HG03342 (cell line): ENCODE measurements at regions not wholly inside any gene's neighbourhood (a gene's known extent, or its start where the extent isn't known, plus 50 kb on each side); places are given as distances from the start of the nearest gene placed in this dataset.
A peak's percentile ranks its signal among the peaks of the same experiment; 100 is the strongest.

ENCODE experiments used
- ATAC-seq: cut with Tn5 transposase; IDR thresholded peaks from one replicate; pipeline ENCODE4 v1.9.1; 2021; ENCODE audit warnings: mild to moderate bottlenecking, moderate library complexity; ENCODE audit not compliant: unreplicated experiment

DNA sequence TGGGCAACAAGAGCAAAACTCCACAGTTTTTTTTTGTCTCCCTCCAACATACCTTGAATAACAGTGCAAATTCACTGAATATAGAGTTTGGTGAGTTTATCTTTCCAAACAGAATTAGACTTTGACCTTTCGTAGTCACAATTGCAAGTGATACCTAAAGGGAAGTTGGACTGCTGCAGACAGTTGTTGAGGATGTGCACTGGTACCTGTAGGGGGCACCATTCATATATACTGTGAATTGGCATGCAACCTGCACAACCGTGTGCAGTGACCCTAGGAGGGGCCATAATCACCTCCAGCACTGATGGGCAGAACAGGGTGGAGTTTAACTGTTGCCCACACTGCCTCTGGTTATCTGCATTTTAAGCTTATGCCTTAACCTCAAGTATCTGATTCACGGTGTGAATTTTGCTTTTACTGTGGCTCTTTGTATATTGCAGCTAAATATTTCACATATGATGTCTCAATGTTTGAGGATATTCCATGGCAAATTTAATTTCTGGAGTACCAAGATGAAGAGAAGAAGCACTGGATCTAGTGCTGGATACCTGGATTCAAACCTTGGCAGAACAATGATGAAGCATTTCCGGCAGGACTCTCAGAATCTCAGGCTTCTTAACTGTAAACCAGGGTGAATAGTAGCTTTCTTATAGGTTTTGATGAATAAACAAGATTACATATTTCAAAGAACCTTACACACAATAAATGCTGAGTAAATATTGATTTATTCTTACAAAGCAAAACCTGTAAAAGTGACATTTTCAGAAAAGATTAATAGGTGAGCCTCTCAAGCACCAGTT is 144.3 kb downstream of the ACTBL2 start:
- ATAC-seq = no peak

DNA sequence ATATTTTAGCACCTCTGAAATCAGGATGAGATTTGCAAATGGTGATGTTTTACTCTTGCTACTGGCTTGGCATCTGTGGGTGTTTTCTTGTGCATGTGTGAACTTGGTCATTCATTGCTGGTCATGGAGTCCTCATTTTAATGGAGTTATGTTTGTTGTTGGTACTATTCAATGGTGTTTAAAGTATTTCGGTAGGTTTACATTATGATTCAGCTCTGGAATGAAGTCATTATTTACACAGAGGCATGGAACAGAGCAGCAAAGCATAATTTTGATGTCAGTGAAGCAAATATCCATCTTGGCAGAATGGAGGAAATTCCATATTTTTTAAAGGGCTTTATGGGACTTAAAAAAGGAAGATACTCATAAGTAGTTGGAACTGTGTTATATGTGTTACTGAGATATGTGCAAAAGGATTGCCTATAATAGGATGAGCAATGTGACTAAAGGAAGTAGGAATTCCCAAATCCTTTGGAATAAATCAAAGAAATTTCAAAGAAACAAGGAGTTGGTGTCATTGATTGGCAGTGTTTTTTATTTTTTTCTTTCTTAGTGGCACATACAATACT is 147.4 kb downstream of the ACTBL2 start:
- ATAC-seq = no peak

DNA sequence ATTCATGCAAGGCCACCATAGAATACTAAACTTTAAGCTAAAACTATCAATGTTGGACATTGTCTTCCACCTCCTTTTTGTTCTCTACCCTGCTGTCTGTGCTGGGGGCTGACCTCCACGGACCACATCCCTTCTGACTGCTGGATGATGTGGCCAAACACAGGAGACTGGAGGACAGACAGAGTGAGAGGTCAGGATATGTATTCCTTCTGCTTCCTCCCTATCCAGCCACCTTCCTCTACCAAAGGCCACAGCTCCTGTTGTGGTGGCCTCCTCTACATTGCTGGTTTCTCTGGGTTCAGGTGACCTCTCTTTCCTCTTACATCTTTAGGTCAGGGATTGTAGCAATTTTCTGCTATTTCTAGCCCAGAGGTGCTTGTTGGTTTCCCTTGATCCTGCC is 148.1 kb downstream of the ACTBL2 start:
- ATAC-seq = no peak

DNA sequence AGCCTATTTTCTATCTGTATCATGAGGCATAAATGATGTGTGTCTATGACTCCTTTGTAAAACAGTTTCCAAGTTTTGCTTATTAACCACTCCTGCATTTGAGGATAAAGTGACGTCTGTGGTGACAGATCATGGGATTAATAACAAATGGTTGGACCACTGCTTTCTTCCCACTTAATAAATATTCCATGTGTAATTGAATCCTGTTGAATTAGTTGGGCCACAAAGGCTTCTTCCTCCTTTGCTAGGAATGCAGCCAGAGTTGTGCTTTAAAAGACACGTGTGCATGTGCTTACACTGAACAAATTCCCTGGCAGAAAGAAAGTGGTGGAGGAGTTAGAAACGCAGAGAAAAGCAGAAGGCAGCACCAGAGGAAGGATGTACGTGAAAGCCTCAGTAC is 150.2 kb downstream of the ACTBL2 start:
- ATAC-seq = no peak

DNA sequence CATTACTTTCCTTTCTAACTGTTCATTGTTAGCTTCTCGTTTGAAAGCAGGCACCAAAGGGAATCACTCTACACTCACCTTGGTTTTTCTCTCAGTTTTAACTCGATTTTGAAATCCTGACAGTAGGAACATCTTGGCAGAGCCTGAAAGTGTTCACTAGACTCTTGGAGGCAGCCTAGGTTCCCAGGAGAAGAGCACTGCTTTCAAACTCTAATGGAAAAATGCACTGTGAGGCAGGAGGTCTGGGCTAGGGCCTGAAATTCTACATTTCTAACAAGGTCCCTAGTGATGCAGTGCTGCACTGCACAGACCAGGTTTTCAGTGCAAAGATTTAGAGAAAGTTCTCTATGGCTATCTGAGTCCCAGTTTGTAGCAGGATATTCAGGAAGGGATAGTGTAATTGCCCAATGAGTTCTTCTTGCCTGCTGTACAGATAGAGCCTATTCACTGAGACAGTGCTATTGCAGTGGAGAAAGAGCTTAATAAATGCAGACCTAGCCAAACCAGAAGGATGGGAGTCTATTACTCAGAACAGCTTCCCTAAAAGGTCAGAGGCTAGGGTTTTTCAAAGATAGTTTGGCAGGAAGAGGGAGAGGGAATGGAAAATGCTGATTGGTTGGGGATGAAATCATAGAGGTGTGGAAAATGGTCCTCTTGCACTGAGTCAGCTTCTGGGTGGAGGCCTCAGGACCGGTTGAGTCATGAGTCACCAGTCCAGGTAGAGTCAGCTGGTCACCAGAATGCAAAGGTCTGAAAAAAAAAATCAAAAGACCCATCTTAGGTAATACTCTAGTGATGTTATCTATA is 153.9 kb downstream of the GPBP1 start:
- ATAC-seq = no peak

DNA sequence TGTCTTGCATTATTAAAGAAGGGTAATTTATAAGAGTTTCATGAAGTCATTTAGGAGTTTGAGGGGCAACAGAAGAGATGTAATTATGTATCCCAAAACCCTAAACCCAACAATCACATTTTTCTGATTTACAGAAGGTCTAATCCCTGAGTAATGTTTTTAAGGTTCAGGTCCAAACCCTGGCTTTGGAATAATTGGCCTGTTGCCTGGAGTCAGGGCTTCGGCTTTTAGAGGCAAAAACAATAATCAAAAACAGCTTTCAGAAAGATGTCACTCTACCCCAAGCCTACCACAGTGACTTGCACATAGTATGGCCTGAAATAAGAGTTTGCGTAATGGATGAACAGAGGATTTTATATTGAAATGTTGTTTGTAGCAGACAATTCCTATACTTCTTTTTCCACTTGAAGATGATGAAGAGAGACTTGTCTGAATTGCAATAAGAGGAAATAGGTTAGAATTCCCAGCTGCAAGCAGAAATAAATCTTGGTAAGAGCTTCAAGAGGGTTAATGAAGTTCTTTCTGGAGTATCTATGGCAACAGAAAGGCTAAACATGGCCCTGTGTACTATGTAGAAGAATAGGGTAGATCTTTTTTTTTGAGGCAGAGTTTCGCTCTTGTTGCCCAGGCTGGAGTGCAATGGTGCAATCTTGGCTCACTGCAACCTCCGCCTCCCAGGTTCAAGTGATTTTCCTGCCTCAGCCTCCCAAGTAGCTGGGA is 152.0 kb downstream of the GPBP1 start:
- no peak for ATAC-seq

DNA sequence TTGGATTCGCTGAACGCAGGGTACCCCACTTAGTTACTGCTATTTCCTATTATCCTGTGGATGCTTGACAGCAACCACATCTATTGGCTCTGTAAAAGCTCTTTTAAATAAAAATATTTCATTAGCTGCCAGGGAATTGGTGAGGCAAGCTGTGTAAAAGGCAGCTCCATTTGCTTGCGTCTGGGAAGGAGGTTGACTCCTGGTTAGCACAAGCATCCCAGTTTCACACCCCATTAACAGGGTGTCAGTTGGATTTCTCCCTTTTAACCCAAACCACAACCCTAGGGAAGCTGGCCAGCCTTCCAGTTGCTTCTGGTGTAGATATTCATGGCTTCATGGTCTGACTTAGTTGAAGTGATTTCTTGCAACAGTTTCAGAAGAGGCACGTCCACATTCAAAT is 151.0 kb downstream of the GPBP1 start:
- no peak for ATAC-seq

DNA sequence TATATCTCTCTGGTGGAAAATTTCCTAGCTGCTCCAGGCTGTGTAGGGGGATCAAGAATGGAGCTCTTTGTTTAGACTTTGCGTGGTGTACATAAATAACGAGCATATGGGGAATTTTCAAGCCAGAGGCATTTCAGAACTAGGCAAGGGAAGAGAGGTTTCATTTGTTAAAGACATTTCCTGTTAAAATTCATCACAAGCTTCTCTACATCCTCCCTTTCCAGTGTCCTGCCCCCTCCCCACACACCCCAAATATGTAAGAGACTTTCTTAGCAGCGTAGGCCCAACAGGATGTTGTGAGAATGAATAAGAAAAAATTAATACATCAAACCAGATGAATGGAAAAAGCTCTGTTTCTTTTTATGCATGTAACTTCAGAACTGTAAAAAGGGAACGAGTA is 150.3 kb downstream of the GPBP1 start:
- ATAC-seq = no peak

DNA sequence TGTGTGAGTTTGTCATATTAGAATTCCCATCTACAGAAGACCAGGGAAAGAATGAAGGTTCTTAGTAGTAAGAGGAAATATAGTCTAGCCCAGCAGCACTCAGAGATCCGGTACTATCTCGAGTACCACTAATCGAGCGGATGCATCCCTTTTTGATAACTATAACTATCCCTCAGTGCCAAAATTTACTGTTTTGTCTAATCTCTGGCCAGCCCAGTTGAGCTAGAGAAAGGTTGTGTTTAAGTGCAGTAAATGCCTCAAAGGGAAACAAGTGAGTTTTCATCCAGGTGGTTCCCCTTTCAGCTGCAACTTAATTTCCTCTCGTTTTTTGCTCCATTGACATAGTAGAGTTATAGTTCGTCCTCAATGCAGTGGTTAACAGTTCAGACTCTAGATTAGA is 146.7 kb downstream of the GPBP1 start:
- ATAC-seq = no peak

DNA sequence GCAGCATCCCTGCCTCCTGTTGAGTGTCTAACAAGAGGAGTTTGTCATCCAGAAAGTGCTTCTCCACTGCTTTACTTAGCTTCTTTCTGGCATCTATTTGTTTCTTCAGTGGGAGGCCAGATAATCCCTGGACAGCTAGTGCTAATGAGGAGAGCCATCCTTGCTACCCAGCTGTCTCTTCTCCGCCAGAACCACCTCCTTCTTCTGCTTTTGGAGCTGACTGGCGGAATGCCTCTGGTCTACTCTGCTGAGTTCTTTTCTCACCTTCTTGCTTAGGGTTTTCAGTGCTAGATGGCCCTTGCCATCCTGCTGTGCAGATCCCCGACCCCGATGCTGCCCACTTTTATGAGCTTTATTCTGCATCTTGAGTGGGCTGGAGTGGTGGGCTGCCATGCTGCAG is 145.8 kb downstream of the GPBP1 start:
- no peak for ATAC-seq

DNA sequence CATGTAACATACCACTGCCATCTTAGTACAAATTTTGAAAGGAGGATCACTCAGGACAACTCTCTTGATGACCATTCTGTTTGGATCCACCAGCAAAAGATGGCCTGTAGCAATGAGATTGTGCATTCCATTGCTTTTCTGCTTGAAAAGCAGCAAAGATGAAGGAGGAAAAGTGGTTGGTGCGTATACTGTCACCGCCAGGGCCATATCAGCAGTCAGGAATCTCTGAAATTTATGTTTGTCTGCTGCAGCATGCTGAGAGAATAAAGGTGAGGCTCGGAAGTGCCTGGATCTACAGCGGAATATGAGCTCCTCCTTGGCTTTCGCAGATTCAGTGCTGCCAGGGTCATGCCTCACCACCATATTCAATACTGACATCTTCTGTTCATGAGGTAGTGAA is 144.4 kb downstream of the GPBP1 start:
- no peak for ATAC-seq

DNA sequence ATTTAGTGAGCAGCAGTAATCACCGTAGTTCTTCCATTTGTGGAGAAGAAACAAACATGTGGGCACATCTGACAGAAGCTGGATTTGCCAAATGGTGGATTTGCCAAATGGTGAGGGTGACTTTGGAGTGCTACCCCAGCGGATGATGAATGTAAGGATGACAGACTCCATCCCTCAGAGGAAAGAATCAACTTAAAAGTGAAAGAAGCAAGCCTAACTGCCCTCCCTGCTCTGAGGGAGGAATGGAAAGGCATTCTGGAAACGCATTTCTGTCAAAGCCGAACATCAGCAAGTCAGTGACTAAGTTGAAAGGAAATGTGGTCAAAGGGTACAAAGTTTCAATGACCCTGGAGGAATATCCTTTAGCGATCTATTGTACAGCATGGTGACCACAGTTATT is 143.5 kb downstream of the GPBP1 start:
- ATAC-seq = no peak

DNA sequence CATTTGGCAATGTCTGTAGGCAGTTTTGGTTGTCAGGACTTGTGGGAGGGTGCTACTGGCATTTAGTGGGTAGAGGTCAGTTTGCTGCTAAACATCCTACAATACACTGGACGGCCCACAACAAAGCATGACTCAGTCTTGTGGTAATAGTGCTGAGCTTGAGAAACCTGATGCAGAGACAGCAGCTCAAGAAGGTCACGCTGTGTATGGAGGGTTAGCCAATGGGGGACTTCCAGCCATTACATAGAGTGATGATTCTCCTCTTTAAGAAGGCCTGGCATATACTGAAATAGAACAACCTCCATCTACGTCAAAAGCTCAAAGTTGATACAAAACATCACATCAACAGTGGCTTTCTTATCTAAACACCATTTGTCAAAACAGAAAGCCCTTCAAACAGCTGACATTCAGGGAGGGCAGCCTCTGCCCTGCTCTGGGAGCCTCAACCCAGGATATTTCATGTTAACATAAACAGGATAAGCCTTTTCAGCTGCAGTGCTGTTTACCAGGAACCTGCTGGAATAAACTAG is 143.0 kb downstream of the GPBP1 start:
- peak; percentile 57 for ATAC-seq

DNA sequence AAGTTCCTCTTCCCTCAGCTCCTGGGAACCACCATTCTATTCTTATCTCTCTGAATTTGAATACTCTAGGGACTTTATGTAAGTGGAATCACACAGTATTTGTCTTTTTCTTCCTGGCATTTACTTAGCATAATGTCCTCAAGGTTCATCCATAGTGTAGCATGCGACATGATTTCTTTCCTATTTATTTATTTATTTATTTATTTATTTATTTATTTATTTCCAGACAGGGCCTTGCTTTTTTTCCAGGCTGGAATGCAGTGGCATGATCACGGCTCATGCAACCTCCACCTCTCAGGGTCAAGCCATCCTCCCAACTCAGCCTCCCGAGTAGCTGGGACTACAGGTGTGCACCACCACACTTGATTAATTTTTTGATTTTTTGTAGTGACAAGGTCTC is 142.1 kb downstream of the GPBP1 start:
- ATAC-seq = no peak
